B cell (primary cell): ENCODE measurements at regions not wholly inside any gene's neighbourhood (a gene's known extent, or its start where the extent isn't known, plus 50 kb on each side); places are given as distances from the start of the nearest gene placed in this dataset.

ENCODE experiments used
- ATAC-seq: fragments of 200-7000 bp; cut with Tn5 transposase; one replicate; pipeline ENCODE4 v1.10.0; 2021; ENCODE audit warnings: low read depth, mild to moderate bottlenecking, moderate number of reproducible peaks, moderate library complexity
- CTCF ChIA-PET: fragments of 350-600 bp; sonication (Branson Sonifier 250); formaldehyde crosslinking; loops from one replicate; lab custom pipeline; 2021; ENCODE audit warnings: antibody characterized with exemption, inconsistent platforms; lab: Charles Lee
- POLR2A ChIA-PET: fragments of 350-600 bp; sonication (Branson Sonifier 250); formaldehyde crosslinking; loops from one replicate; lab custom pipeline; 2021; ENCODE audit warnings: antibody characterized with exemption; lab: Charles Lee
- DNase-seq: peaks from one replicate; pipeline ENCODE4 v3.0.0; 2013
- H2AFZ ChIP-seq: 2 replicates; pipeline ENCODE4 v1.6.1; 2012; ENCODE audit warnings: mild to moderate bottlenecking, low read depth, low read length; ENCODE audit not compliant: insufficient read depth, poor library complexity, severe bottlenecking
- H3K27ac ChIP-seq, 2 donors: 1 replicate in 1 of 2; 2 replicates in 1 of 2; pipeline ENCODE4 v1.5.1; 2012 to 2013; ENCODE audit warnings: low read length in 2 of 2, mild to moderate bottlenecking in 2 of 2, moderate library complexity in 1 of 2
- H3K27me3 ChIP-seq, 4 experiments: fragments of 200-600 bp in 1 of 4; sonication (generic) in 1 of 4; replicated peaks in 1 of 4; 1 replicate in 2 of 4; 2 replicates in 2 of 4; pipeline versions ENCODE4 v1.6.1 to v1.7.0; 2013 to 2016; ENCODE audit warnings: low read length in 3 of 4, mild to moderate bottlenecking in 2 of 4, mixed read lengths in 1 of 4, moderate library complexity in 1 of 4; ENCODE audit not compliant: insufficient read depth in 4 of 4, control insufficient read depth in 3 of 4; ENCODE audit errors: control extremely low read depth in 1 of 4
- H3K36me3 ChIP-seq, 2 experiments: replicated peaks in 1 of 2; 1 replicate in 1 of 2; 2 replicates in 1 of 2; pipeline versions ENCODE4 v1.6.1 to v1.7.1; 2013; ENCODE audit warnings: low read length in 1 of 2; ENCODE audit not compliant: insufficient read depth in 2 of 2, control insufficient read depth in 1 of 2; ENCODE audit errors: control extremely low read depth in 1 of 2, extremely low read depth in 1 of 2
- H3K4me1 ChIP-seq, 2 donors: fragments of 200-600 bp in 1 of 2; sonication (generic) in 1 of 2; 1 replicate in 1 of 2; 2 replicates in 1 of 2; pipeline versions ENCODE4 v1.5.1 to v1.6.1; 2013 to 2017; ENCODE audit warnings: low read length in 2 of 2; ENCODE audit not compliant: control insufficient read depth in 2 of 2, insufficient read depth in 2 of 2
- H3K4me2 ChIP-seq: replicated peaks from 2 replicates; pipeline ENCODE3; 2012; ENCODE audit warnings: mild to moderate bottlenecking, low read depth, low read length; ENCODE audit not compliant: poor library complexity, severe bottlenecking
- H3K4me3 ChIP-seq, 5 experiments: fragments of 200-600 bp in 1 of 5; sonication (generic) in 1 of 5; 1 replicate in 3 of 5; 2 replicates in 2 of 5; pipeline versions ENCODE4 v1.5.1 to v1.7.0; 2011 to 2016; ENCODE audit warnings: low read length in 4 of 5, mild to moderate bottlenecking in 4 of 5, low read depth in 2 of 5, control low read depth in 1 of 5, moderate library complexity in 1 of 5; ENCODE audit not compliant: insufficient read depth in 1 of 5; ENCODE audit errors: control extremely low read depth in 1 of 5, extremely low read depth in 1 of 5
- H3K79me2 ChIP-seq: fragments of 200-600 bp; sonication (generic); one replicate; pipeline ENCODE4 v1.6.0; 2016; ENCODE audit warnings: low read length; ENCODE audit not compliant: control insufficient read depth, insufficient read depth
- H3K9ac ChIP-seq: fragments of 200-600 bp; sonication (generic); 2 replicates; pipeline ENCODE4 v1.6.1; 2017; ENCODE audit warnings: mild to moderate bottlenecking, low read length, moderate library complexity
- H3K9me3 ChIP-seq, 3 donors: one replicate each; pipeline versions ENCODE4 v1.6.1 to v1.7.1; 2013; ENCODE audit warnings: low read length in 2 of 3; ENCODE audit not compliant: control insufficient read depth in 2 of 3, insufficient read depth in 1 of 3; ENCODE audit errors: control extremely low read depth in 1 of 3
- H4K20me1 ChIP-seq: 2 replicates; pipeline ENCODE4 v1.6.0; 2012; ENCODE audit warnings: mild to moderate bottlenecking, low read length; ENCODE audit not compliant: insufficient read depth, control insufficient read depth, poor library complexity, severe bottlenecking
- H3K27ac Mint-ChIP-seq: one replicate; pipeline ENCODE4 v1.8.0; 2021; ENCODE audit warnings: mixed read lengths
- H3K27me3 Mint-ChIP-seq: one replicate; pipeline ENCODE4 v1.8.0; 2021; ENCODE audit warnings: mixed read lengths
- H3K4me1 Mint-ChIP-seq: one replicate; pipeline ENCODE4 v1.8.0; 2021; ENCODE audit warnings: mixed read lengths
- H3K4me3 Mint-ChIP-seq: one replicate; pipeline ENCODE4 v1.8.0; 2021; ENCODE audit warnings: mixed read lengths
- H3K9me3 Mint-ChIP-seq: one replicate; pipeline ENCODE4 v1.8.0; 2022; ENCODE audit warnings: mixed read lengths; ENCODE audit not compliant: insufficient read depth
- EZH2 ChIP-seq: IDR thresholded peaks from 2 replicates; pipeline ENCODE4 v1.6.1; 2012; ENCODE audit warnings: borderline replicate concordance, low read depth, mild to moderate bottlenecking, moderate library complexity, low read length; ENCODE audit not compliant: insufficient read depth, poor library complexity, severe bottlenecking
- WGBS: methylation state at CpG from one replicate; pipeline ENCODE4 v1.1.5; 2013; ENCODE audit warnings: missing lambda C conversion rate; ENCODE audit not compliant: insufficient coverage; 5-methylcytosine and 5-hydroxymethylcytosine counted together
- intact Hi-C: fragments of 100-400 bp; cut with micrococcal nuclease; formaldehyde crosslinking; loops from one replicate; pipeline ENCODE4 v1.10.0; 2022
- TF ChIP-seq, protein P1 (sequence below): fragments of 200-600 bp; IDR thresholded peaks from one replicate; pipeline ENCODE4 v1.8.0; 2022; ENCODE audit warnings: antibody characterized with exemption, mild to moderate bottlenecking

DNA sequence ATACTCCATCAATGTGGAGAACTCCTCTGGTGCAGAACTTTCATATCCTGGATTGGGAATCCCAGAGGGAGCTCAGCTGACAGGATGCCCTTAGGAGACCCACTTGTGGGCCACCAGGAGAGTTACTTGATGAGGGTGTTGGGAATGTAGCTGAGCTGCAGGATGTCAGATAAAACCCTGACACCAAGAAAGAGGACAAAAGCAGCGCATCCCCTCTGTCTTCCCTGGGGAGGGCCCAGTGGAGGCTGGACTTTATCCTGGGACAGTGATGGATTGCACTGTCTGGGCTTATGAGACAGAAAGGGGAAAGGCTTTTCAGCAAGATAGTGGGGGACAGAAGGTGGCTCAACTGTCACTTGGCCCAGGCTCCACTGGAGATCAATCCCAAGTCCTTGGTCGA is 88.1 kb upstream of the BCAR3 start:
- no peak overlapping the region for H3K27ac ChIP-seq
- H3K27me3 ChIP-seq, result no peaks in the 10 kb centered on the region
- H2AFZ ChIP-seq, result no peak overlapping the region
- H3K4me2 ChIP-seq, result no peak overlapping the region
- no peak for TF ChIP-seq EZH2
- TF ChIP-seq, protein P1, sequence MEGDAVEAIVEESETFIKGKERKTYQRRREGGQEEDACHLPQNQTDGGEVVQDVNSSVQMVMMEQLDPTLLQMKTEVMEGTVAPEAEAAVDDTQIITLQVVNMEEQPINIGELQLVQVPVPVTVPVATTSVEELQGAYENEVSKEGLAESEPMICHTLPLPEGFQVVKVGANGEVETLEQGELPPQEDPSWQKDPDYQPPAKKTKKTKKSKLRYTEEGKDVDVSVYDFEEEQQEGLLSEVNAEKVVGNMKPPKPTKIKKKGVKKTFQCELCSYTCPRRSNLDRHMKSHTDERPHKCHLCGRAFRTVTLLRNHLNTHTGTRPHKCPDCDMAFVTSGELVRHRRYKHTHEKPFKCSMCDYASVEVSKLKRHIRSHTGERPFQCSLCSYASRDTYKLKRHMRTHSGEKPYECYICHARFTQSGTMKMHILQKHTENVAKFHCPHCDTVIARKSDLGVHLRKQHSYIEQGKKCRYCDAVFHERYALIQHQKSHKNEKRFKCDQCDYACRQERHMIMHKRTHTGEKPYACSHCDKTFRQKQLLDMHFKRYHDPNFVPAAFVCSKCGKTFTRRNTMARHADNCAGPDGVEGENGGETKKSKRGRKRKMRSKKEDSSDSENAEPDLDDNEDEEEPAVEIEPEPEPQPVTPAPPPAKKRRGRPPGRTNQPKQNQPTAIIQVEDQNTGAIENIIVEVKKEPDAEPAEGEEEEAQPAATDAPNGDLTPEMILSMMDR, result no peak
- no peak overlapping the region for H3K9ac ChIP-seq
- 97% methylated on average over 2 of the region's 2 CpGs for WGBS
- no peaks in the 10 kb centered on the region for H4K20me1 ChIP-seq
- Mint-ChIP-seq H3K27me3 (no peaks in the 10 kb centered on the region), H3K27ac (no peak overlapping the region), H3K4me3 (no peak overlapping the region), H3K4me1 (peaks cover 4% of the 10 kb centered on the region), H3K9me3 (no peaks in the 10 kb centered on the region)
- ChIA-PET CTCF (interaction anchor here (1.5 kb wide), 1 partner anchor 140 kb away, joined by 4 read pairs; no protein-coding TSS in a partner anchor), POLR2A (no interaction called here)
- DNase-seq (no peak), ATAC-seq (no peak)
- no peaks in the 10 kb centered on the region for H3K36me3 ChIP-seq
- H3K4me3 ChIP-seq, result no peak overlapping the region
- intact Hi-C loops, result no loop called here
- no peaks in the 10 kb centered on the region for H3K9me3 ChIP-seq
- no peaks in the 10 kb centered on the region for H3K4me1 ChIP-seq
- no peaks in the 10 kb centered on the region for H3K79me2 ChIP-seq

DNA sequence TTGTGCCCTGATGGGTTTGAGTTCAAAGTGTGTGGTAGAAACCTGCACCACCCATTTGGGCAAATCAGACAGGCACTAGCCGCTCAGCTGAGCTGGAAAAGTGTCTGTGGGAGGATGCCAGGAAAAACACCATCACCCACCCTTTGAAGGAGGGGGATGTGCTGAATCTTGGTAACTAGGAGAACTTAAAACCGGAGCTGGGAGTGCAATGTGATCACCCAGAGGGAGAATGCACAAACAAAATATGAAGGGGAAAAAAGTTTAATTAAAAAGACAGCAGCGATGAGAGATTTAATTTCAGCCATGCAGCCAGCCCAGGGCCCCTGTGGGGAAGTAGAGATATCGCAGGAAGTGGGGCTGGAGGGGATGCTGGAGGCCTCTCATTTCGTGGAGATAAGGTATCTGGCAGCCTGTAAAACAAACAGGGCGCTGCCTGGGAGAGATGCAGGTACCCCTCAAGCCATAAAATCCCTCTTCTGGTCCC is 86.8 kb upstream of the BCAR3 start:
- no peaks in the 10 kb centered on the region for H3K27me3 ChIP-seq
- H4K20me1 ChIP-seq, result no peaks in the 10 kb centered on the region
- Mint-ChIP-seq H3K4me1 (peaks cover 4% of the 10 kb centered on the region), H3K9me3 (no peaks in the 10 kb centered on the region), H3K27ac (no peak overlapping the region), H3K27me3 (no peaks in the 10 kb centered on the region), H3K4me3 (no peak overlapping the region)
- CTCF ChIA-PET, result no interaction called here
- no peaks in the 10 kb centered on the region for H3K79me2 ChIP-seq
- H3K27ac ChIP-seq, result no peak overlapping the region
- H3K9ac ChIP-seq, result no peak overlapping the region
- TF ChIP-seq, protein P1, result no peak
- TF ChIP-seq EZH2, result no peak
- intact Hi-C loops, result no loop called here
- H3K4me1 ChIP-seq, result no peaks in the 10 kb centered on the region
- no peak for DNase-seq
- H3K9me3 ChIP-seq, result no peaks in the 10 kb centered on the region
- POLR2A ChIA-PET, result no interaction called here
- 33% methylated on average over 5 of the region's 6 CpGs for WGBS
- no peaks in the 10 kb centered on the region for H3K36me3 ChIP-seq
- no peak overlapping the region for H3K4me2 ChIP-seq
- H3K4me3 ChIP-seq, result no peak overlapping the region
- ATAC-seq, result no peak
- H2AFZ ChIP-seq, result no peak overlapping the region
